ENCODE measurements at regions not wholly inside any gene's neighbourhood (a gene's known extent, or its start where the extent isn't known, plus 50 kb on each side); places are given as distances from the start of the nearest gene placed in this dataset.

- no peak overlapping the region for H3K4me2 ChIP-seq (ENCODE audit: low read length)
- no peak for TF ChIP-seq SP1 (IDR thresholded peaks at IDR 0.05; ENCODE audit: low read depth)
- no peak for TF ChIP-seq EZH2phosphoT487 (IDR thresholded peaks at IDR 0.05; ENCODE audit: borderline replicate concordance)
- TF ChIP-seq EZH2 (IDR thresholded peaks at IDR 0.05): no peak
- TF ChIP-seq EGR1 (IDR thresholded peaks at IDR 0.05; ENCODE audit: low read depth): no peak
- TF ChIP-seq ZNF274 (IDR thresholded peaks at IDR 0.05; ENCODE audit: low read depth, low read length): no peak
- TF ChIP-seq REST (IDR thresholded peaks at IDR 0.05; ENCODE audit: low read depth): no peak
- no peak for TF ChIP-seq TCF7L2 (IDR thresholded peaks at IDR 0.05; ENCODE audit: borderline replicate concordance, extremely low read depth, insufficient read depth, insufficient read length)
- no peaks in the 10 kb centered on the region for H3K4me1 ChIP-seq (ENCODE audit: control insufficient read depth in 1 of 2, insufficient read depth in 2 of 2, low read length in 2 of 2)
- ChIA-PET RAD21 (ENCODE audit: low non-redundant PET in 1 of 2, low total read pairs in 2 of 2, uncharacterized antibody in 2 of 2, unreplicated experiment in 2 of 2) (no interaction called here), CTCF (interaction anchor here (1.4 kb wide), 1 partner anchor 46 kb away, joined by 4 read pairs; no protein-coding TSS in a partner anchor), POLR2A (no interaction called here)
- peaks cover 39% of the 10 kb centered on the region for H3K27me3 ChIP-seq (ENCODE audit: insufficient read depth, low read length)
- no TSS peak for BruUV-seq (replicated peaks)
- intact Hi-C loops (cut with micrococcal nuclease): no loop called here
- H3K9ac ChIP-seq (ENCODE audit: low read length): no peak overlapping the region
- no peak for DNase-seq (ENCODE audit: low read depth, low spot score)
- no peak overlapping the region for H3K27ac ChIP-seq (ENCODE audit: low read depth, low read length)
- no peaks in the 10 kb centered on the region for H3K79me2 ChIP-seq (ENCODE audit: insufficient read depth, low read length)
- no peaks in the 10 kb centered on the region for H4K20me1 ChIP-seq (ENCODE audit: insufficient read depth)
- no peaks in the 10 kb centered on the region for H3K9me2 ChIP-seq (ENCODE audit: insufficient read depth)
- H3K4me3 ChIP-seq (replicated peaks in 1 of 2; ENCODE audit: low read depth in 1 of 2, low read length in 2 of 2): no peak overlapping the region
- H3K9me3 ChIP-seq (ENCODE audit: control insufficient read depth in 1 of 2, insufficient read depth in 1 of 2, low read depth in 1 of 2, low read length in 2 of 2): no peaks in the 10 kb centered on the region
- no peak for ATAC-seq
- no peak overlapping the region for H2AFZ ChIP-seq (ENCODE audit: low read depth, low read length, poor library complexity, severe bottlenecking)
- H3K36me3 ChIP-seq (ENCODE audit: control insufficient read depth in 1 of 2, insufficient read depth in 2 of 2, low read length in 2 of 2): no peaks in the 10 kb centered on the region
Measured at GRCh38 chr16:86298758-86299134, 211.6 kb upstream of the FOXF1 start.
